H4 (cell line): ENCODE measurements at regions not wholly inside any gene's neighbourhood (a gene's known extent, or its start where the extent isn't known, plus 50 kb on each side); places are given as distances from the start of the nearest gene placed in this dataset.
A peak's percentile ranks its signal among the peaks of the same experiment; 100 is the strongest.
"Not testable (repeated sequence)": the region's sequence is repeated elsewhere in the genome, so short reads cannot be mapped to it uniquely, and the experiment has no call there.

Experiments
- DNase-seq: peaks from one replicate; pipeline ENCODE4 v3.0.0-alpha.2; 2015; ENCODE audit warnings: low spot score

DNA sequence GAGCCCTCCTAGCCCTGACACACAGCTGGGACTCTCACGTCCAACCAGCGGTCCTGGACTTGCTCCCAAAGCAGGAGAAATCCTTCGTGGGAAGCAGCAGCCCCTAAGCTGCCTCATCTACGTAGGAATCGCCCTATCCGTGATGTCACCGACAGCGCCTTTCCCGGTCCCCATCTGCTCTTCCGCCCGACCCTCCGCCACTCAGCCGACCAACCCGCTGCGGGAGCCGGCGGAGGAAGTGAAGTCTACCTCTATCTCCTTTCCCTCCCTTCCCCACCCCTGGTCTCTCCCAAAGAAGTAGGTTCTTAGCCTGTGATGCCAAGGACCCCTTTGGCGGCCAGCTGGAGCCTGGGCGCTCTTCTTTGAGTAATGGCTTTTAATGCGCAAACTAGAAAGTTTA is 272.1 kb downstream of the FAM72C start:
- no peak for DNase-seq

DNA sequence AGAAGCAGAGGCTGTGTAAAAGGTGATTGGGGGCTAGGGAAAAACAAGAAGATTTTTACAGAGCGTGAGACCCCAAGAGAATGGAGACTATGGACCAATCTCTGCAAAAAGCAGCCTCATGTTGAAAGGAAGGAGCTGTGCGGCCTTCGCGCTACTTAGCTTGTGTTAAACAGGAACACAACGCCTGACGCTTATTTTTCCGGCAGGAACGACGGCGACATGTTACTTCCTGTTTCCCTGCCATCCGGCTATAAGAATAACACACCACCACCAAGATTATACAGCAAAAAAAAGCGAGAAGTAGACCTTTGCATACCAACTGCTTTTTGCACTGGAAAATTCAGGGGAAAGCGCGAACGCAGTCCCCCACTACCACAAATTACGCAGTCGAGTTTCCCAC is 272.7 kb downstream of the FAM72C start:
- DNase-seq = no peak

DNA sequence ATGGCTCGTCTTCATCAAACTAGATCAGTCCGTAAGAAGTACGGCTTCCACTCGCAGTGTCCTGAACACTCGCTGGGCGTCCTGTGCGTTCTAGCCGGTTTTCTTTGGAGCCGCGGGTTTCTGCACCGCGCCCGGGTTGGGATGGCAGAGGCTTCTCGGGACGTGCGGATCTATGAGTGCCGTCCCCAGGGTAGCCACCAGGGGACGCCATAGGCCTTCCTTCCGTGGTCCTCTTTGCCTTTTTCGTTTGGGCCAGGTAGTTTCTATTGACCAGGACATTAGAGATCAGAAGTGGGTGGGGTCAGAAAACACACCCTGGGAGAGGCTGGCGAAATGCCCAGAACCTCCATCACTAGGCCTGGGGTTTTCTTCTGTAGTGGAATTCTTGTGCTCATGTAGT is 273.8 kb downstream of the FAM72C start:
- DNase-seq = peak; percentile 18

DNA sequence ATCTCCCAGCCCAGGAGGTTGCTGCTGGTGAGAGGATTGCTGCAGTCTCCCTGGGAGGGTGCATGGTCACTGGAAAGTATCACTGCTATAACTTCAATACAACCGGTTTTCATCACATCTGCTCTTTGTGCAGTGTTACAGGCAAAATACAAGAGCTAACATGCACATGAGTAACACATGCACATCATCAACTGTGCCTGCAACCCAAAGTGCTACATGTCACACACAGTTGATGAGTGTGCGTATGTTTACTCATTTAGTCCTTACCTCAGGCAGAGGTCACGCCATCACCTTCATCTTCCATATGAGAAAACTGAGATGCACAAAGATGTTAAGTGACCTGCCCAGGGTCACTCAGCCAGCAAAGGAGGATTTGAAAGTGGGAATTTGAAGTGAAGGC is 277.7 kb downstream of the FAM72C start:
- no peak for DNase-seq

DNA sequence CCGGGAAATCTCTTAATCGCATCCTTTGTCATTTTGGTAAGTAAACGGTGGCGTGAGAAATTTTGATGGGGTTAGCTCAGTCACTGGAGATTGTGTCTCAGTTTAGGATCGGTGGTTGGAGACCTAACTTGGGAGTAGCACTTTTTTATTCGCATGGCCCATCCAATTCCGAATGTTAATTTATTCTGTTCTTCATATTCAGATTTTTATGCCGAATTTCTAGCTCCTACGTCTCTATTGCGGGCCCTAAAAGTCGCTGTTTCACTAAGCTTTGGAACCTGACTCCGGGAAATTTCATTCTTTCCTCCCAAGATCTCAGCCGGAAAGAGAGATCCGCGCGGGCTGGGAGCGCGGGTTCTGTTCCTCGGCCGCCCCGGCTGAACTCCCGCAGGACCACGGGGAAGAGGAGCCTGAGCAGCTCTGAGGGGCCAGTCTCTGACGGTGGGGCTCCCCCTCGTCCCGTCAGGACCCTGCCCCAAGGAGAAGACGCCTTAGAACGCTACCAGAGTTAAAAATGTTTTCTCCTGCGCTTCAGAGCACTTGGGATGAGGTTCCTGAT is 279.7 kb downstream of the FAM72C start:
- DNase-seq = no peak

DNA sequence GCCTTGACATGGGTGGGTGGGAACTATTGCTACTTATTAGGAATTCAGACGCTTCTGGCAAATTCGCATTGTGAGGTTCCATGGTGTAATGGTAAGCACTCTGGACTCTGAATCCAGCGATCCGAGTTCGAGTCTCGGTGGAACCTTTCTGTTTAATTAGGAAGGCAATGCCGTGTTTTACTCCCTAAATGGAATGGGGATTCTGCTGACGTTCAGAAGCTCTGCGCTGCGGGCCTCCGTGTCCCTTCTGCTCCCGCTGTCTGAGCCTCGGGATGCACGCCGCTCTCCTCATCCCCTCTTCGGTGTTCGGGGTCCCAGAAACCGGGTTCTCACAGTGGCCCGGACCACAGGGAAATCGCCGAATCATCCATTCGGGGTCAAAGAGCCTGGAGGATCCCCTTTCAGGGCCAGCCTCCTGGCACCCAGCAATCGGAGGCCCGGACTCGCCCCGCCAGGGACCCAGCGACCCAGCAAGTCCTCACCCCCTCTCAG is 280.3 kb downstream of the FAM72C start:
- DNase-seq = no peak

DNA sequence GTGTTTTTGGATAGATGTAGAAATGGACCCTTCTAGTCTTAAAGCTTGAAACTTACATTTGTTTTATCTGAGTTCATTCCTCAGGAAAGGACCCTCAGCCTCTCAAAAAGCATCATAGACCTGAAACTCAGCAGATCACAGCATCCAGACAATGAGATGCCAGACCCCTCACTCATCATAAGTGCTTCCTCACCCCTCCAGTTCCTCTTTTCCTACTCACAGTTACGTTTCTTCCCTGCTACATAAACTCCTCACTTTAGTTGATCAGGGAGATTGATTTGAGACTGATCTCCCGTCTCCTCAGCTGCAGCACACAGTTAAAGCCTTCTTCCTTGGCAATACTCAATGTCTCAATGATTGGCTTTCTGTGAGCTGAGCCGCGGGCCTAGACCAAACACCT is 282.0 kb downstream of the FAM72C start:
- no peak for DNase-seq

DNA sequence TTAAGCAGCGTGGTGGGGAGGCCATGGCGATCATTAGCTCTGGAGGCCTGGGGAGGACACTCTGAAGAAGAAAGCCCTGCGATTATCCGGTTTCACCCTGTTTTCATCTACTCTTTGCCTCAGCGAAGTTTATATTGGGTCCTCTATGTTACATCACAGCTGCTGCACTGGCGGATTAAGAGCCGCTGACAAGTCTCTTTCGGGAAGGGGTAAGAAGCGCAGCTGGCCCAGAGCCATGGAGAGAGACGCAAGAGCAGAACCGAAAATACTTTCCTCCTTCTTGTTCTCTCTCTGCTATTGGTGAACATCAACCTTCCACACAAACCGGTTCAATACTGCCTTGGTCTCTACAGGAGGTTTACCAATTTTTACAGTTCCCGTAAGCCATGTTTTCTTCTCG is 291.5 kb downstream of the FAM72C start:
- DNase-seq = no peak

DNA sequence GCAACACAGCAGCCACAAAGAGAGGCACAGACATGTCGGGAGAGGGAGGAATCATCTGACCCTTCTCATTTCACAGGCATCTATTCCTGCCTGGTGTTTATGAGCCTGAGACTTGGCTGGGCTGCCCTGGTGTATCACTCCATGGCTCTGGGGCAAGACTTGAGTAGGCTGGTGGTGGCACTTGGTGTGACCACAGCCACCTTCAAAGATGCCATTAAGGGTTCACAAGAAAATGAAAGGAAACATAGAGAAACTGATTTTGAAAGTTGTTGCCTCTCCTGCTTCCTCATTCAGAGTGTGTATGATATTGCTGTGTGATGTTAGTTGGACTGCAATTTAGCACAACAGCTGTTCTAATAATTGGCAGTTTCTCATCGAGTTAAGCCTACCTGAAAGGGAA is 298.8 kb downstream of the FAM72C start:
- no peak for DNase-seq

DNA sequence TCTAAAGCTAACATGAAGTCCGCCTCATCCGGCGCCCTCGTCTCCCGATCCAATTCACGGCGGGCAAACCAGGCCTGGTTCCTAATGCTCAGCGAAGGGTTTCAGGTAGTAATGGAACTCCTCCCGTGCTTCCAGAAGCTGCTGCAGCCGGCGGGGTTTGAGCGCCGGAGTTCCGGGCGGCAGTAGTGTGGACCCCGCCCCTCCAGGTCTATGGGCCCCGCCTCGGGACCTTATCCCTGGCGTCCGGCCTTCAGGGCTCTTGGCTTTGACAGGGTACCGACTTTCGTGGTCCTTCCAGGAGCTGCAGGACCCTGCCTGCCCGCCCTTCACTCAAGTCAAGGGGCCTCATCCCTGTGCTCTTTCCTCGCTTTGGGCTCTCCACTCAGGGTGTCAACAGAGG is 304.1 kb downstream of the FAM72C start:
- no peak for DNase-seq

DNA sequence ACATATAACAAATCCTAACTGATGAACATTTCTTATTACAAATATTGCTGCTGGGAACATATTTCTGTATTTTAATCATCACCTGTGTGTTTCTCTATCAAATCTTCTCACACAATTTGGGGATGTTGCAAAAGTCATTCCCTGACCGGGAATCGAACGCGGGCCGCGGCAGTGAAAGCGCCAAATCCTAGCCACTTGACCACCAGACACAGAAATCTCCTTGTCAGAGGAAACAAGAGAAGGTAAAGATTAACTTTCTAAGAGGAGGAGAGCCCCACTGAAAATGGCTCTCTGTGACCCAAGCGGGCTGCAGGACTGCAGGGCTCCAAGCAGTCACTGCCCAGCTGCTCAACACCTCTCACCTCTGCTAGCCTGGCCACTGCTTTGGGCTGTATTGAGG is 304.9 kb downstream of the FAM72C start:
- DNase-seq = no peak

DNA sequence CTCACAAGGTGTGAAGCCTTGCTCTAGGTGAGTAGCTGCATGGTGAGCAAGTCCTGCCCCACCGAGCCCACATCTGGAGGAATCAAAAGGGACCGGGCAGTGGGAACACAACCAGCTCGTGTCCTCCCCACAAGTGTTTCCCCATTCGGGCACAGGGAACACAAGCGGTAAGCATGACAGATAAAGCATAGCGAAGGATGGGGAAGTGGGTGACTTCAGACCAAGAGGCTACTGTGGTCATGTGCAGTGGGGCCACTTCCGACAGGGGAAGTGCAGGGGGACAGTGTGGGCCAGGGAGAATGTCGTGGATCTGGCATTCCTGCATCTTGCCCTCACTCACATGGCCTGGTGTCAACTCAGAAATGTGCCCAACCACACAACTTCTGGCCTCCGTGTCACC is 306.2 kb downstream of the FAM72C start:
- DNase-seq = no peak

DNA sequence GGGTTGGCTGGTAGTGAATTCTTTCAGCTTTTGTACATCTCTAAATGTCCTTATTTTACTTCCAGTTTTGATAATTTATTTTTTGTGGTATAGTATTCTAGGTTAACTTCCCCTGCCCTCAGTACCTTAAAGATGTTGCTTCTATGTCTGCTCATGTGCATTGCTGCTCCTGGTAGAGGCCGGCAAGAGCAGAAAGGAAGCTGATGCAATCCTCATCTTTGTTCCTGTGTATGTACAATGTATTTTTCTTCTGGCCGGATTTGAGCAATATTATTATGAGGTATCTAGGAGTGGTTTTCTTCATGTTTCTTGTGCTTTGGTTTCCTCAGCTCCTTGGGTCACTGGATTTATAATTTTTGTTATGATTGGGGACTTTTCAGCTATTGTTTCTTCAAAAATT is 308.7 kb downstream of the FAM72C start:
- DNase-seq = not testable (repeated sequence)

DNA sequence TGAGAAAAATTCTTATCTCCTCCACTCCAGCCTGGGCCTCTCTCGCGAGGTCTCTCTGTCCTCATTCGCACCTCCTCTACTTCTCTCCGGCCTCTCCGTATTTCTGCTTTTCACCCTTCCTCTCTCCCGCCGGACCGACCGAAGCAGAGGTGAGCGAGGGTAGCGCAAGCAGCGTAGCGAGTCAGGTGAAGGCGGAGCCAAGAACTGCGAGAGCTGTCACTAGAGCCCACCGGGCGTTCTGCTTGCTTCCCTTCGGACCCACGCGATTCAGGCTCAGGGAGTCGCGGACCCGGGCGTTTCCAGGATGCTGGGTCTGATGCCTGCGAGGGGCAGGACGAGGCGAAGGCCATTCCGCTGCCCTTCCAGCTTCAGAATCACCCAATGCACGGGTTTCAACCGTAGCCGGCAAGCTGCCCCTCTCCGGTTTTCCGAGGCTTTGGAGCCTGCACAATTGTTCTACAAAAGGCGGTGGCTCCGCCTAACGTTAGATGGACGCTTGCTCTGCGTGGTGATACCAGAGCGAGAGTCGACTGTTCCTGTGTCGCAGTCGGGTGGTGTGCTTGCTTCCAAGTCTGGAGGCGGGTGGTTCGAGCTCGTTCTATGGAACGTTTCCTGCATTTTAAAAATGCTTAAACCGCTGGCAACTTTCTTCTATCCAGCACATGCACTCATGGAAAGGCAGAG is 310.2 kb downstream of the FAM72C start:
- DNase-seq = no peak

DNA sequence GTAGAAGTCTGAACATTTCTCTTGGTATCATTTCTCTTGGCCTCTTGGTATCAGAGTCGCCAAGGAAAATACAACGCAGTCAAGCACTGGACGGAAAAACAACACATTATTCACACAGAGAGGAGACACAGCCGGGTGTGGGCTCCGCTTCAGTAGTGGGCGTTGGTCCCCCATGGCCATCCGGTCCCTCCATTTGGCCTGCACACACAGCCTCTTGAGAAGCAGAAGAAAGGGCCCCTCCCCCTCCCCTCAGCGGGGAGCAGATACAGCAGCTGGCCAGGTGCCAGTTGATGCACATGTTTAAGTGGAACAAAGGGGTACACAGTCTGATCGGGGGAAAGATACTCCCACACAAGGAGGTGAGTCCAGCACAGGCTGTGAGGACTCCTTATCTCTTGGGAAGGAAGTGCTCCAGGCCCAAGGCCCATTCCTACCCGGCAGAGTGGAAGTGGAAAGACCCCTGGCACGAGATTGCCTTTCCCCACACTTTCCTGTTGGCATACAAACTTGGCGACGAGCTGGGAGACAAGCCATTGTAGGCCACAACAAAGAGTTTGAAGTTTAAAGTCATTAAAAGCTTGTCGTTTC is 311.3 kb downstream of the FAM72C start:
- DNase-seq = no peak

DNA sequence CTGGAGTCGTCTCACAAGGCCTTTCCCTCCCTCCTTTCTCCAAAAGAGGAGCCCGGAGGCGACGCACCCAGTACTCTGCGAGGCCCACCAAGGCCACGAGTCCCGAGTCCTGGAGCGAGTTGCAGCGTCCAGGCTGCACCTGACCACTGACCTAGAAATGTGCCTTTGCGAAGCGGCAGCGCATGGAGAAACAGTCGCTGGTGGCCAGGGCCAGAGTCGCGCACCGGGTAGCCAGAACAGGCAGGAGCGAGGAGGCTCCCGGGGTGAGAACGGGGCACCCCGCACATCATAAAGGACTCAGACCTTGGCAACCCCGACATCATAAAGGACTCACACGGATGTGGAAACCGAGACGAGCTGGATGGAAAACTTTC is 318.4 kb downstream of the FAM72C start:
- DNase-seq = no peak

DNA sequence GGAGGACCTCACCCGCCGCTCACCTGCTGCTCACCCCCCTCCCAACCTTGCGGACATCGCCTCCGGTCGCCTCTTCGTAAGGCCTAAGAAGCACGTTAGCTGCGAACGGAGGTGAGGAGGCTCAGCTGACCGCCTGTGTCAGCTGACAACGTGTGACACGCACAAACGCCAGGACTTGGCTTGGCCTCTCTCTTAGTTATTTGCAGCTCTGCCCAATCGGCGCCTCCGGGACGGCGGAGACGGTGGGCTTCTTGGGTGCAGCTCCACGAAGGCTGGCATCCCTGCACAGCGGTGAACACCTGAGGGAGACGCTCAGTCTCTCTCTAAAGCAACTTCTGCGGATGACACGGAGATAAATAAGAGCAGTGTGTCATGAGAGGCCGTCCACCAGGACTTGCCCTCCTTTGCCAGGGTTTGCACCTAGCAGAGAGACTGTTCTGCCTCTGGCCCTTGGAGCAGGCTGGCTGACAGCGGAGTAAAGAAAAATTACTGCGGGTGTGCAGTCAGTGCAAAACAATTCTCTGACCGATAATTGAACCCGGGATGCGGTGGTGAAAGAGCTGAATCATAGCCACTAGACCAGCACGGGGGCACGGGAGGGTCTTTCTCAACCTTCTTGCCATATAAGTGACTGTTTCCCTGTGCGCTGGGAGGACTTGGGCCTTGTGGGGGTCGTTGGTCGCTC is 318.9 kb downstream of the FAM72C start:
- no peak for DNase-seq

DNA sequence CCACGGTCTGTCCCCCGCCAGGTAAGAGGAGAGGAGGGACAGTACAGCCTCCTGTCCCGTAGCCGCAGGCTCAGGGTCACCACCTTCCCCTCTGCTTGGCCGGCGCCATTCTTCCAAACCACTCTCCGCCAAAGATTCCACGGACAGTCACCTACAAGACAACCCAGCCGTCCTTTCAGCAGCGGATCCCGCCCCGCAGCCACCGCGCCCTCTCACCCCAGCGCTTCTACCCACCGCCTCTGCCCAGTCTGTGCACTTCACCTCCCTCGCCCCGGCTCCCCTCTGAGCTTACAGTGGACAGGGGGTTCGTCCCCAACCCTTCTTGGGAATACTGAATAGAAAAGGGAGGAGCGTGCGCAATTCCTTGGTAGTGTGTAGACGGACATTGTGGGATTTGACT is 319.6 kb downstream of the FAM72C start:
- no peak for DNase-seq

DNA sequence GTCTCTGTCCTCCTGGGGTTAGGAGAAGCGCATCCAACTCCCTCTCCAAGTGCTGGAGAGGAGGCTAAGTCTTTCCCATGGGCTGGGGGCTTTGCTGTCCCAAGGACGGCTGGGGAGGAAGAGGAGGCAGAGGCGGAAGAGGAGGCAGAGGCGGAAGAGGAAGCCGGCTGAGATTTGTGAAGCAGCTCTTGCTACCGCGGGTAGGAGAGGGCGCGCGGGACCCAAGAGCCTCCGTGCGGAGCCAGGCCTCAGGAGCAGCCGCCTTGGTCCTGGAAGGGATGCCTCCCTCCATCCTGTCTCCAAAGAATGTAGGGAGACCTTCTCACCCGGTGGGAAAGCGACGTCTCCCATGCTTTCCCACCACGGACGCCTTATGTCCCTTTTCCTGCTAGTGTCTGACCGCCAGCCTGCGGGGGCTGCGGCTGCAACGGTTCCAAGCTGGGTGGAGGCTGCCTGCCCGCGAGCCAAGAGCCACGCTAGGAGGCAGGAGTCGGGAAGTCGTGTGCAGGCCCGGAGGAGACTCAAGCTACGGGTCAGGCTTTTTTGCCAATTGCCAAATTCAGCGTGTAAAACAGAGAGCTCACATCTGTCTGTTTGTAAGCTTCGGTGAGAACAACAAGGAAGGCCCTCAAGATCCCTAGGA is 320.3 kb downstream of the FAM72C start:
- no peak for DNase-seq

DNA sequence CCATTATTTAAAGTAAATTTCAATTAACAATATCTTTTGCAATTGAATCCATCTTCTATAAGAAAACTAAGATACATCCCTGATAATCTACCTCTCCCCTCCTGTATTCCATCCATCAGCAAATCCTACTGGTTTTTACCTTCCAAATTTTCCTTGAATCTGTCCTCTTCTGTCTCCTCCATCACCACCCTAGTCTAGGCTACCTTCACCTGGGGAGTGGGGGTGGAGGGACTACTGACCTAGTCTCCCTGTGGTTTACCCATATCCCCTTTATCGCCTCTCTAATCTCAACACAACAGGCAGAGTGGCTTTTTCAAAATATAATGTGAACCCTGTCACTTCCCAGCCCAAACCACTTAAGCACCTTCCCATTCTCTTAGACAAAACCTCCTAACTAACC is 327.8 kb downstream of the FAM72C start:
- DNase-seq = not testable (repeated sequence)

DNA sequence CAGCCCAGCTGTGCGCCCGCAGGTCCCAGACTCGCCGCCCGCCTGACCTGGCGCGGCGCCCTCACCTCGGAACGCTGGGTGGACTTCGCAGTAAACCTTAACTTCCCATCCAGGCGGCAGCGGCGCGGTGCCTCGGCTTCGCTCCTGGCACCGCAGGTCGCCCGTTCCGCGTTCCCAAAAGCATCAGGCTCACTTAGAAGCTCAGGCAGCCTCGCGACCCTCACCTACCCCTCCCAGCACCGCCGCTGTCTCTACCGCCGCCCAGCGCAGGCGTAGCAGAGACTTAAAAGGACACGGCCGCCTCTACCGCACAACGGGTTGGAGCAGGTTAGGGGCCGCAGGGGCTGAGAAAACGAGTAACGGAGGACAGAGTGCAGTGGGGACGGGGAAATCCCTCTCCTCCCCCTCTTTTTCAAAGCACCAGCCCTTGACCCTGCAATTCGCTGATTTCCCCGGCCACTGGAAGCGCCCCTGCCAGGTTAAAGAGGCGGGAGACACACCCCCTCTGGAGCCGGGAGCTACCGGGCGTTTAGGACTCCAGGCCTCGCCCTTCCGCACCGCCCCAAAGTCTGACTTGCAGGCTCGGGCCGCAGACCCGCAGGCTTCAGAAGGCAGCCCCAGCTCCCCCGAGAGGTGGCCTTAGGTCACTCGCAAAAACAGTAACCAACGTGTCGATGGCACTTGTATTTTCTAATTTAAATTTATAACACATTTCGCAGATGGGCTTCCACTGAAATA is 328.5 kb downstream of the FAM72C start:
- DNase-seq = no peak

DNA sequence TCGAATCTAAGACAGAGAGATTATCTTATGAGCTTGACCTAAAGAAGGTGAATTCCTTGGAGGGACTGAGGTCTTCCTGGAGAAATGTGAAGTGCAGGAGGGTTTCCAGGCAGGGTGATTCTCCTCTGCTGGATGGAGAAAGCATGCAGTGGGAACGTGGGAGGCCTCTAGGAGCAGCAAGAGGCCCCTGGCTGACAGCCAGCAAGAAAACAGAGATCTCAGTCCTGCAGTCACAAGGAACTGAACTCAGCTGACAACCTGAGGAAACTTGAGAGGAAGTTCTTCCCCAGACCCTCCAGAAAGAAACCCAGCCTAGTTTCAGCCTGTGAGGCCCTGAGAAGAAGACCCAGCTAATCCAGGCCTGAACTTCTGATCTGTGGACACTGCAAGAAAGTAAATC is 345.9 kb downstream of the FAM72C start:
- peak; percentile 12 for DNase-seq
